IPS-NIHi11 (cell line): ENCODE measurements at regions not wholly inside any gene's neighbourhood (a gene's known extent, or its start where the extent isn't known, plus 50 kb on each side); places are given as distances from the start of the nearest gene placed in this dataset.

Source experiments
- DNase-seq: peaks from one replicate; pipeline ENCODE4 v3.0.0; 2012; ENCODE audit warnings: mixed read lengths, low spot score

DNA sequence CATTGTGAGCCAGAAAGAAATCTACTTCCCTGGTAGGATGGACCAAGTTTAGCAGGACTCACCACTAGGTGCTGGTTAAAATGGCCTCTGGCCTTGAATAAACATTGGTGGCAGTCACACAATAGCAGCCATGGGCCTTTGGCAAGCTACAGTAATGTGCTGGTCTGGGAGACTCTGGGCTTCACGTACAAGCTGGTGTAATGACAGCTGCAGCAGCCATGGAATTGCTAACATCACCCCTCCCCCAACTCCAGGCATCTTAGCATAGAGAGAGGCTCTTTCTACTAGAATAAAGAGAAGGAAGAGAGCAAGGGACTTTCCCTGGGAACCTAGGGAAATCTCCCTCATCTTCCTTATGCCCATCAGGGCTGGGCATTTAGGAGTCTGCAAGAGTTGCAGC lies 205.1 kb upstream of the SEMA3A start:
- DNase-seq, result peak; percentile 25

DNA sequence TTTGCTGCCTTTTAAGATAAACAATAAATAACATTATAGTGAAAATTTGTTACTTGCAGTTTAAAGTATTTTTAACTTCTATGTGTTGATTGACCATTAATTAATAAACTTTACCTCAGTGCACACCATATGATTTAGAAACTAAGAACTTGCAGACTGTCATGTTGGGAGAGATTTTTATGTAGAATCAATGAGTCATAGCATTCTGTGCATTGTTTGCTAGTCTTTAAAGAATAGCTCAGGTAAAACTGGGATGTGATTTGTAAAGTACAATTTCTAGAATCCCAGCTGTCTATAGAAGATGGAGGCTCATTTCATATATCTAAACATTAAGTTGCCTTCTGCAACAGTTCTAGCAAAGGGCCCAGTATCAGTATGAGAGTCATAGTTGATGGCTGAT lies 199.6 kb upstream of the SEMA3A start:
- no peak for DNase-seq

DNA sequence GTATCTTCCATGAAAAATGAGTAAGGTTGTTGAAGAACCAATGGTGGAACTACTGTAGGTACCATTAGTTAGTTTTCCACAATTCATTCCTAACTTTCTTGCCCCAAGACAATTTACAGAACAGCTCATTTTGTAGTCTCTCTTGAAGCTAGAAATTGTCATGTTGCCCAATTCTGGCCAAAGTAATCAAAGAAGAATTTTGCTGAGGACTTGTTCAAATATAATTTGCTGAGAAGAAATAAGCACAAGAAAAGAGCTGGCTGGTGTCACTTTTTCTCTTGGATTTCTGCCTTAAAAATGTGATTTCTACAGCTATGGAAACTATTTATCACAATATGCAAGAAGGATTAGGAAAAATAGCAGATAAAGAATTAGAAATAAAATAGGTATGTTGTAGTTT lies 199.2 kb upstream of the SEMA3A start:
- DNase-seq, result no peak

DNA sequence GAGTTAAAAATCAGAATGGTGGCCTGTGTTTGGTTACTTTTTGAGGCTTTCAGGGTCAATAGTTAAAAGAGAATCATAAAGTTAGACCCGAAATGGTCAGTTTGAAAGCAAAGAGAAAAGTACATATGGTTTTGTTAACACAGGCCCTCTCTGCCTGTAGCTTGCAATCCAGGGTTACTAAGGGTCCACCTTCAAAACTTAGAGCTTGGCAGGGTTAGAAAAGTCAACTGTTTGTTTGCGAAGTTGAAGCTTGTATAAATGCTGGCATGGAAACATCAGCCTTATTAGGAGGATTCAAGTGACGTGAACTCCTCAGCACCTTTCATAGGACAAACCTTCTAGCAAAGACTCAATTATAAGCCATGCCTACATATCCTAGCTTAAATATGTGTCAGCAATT lies 196.3 kb upstream of the SEMA3A start:
- DNase-seq, result no peak

DNA sequence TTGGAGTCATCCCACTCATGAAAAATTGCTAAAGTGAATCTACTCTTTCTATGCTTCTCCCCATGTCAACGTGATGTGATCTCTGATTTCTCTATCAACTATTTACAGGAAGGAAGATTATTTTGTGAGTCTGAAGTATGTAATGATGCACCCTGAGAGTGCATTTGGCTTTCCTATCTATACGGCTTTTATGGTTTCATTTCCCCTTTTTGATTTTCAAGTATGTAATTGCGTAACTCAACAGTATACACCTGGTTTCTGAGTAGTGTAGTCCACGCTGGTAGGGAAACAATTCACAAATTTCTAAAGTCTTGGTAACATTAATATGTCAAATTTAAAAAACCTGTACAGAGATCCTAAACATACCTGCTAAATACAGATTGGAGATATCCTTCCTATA lies 194.7 kb upstream of the SEMA3A start:
- no peak for DNase-seq

DNA sequence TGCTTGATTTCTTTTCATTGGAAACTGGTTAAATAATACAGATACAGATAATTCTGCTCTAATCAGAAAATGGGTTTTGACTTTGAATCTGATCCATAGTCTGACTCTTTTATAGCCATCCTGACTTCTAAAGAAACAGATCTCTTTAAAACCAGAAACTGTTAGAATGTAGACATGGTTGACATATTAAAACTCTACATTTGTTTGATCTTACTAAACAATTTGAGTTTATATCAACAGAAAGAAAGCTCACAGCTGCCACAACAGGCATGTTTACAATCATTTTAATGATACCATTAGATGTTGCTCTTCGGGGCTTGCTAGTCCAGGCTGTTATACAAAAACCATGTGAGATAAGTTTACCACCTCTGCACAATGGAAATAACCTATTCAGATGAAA lies 193.0 kb upstream of the SEMA3A start:
- DNase-seq, result no peak

DNA sequence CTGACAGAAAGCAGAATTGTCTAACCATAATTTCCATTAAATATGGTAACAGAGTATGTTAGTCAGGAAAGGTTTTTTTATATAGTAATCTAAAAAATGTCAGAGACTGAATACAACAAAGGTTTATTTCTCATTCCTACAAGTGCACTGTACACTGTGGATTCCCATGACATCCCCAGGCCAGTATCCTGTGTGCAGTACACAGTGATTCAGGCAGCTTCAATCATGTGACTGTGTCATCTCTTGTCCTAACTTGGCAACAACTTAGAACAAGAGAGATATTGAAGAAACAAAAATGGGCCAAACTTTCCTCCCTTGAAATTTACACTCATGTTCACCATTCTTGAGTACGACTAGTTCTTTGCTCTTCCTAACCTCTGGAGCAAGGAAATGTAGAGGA lies 189.8 kb upstream of the SEMA3A start:
- DNase-seq, result no peak

DNA sequence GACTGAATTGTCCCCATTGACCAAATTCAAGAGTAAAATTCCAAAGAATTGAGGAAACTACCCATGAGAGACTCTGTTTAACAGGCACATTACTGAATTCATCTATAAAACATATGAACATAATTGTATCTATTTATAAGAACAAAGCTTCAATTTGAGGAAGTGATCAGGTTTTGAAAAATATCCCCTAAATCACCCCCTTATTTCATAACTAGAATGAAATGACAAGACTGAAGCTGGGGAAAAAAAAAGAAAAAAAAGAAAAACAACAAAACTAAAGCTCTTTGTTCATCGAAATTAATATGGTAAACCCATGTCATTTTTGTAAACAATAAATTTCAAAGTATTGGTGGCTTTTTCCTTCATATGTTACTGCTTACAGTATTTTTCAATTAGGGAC lies 184.9 kb upstream of the SEMA3A start:
- DNase-seq, result no peak

DNA sequence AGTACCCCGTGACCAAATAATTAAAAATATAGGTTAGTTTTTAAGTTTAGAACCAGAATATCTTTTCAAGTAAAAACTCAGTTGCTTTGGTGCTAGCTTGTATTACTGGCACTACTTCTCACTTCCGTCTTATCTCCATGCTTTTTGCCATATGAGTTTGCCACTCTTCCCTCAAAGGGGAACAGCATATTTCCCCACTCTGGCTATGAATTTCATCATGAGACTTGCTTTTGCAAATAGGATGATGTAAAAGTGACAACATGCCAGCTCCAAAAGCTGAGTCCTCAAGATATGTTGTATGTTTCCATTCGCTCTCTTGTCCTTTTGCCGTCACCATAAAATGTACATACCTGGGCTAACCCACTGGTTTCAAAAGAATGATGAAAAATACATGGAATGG lies 178.1 kb upstream of the SEMA3A start:
- no peak for DNase-seq

DNA sequence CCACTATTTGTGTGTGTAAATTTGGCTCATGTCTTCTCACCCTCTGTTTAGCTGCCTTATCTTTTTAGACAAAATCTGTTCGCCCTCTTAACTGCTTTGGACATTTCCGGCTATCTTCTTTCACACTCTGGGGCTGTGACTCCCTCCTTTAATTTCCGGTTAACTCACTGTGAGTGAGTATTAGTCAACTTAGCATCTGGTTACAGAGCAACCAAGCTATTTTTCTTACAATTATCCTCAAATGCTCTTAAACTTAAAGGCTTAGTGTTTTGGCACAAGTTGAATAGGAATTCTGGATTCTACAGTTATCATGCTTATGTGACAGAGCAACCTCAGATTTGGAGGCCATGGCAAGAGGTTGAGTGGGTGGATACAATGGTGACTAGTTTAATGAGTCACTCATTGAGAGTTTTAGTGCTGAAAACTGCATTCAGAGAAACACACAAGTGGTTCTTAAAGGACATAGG lies 177.6 kb upstream of the SEMA3A start:
- no peak for DNase-seq

DNA sequence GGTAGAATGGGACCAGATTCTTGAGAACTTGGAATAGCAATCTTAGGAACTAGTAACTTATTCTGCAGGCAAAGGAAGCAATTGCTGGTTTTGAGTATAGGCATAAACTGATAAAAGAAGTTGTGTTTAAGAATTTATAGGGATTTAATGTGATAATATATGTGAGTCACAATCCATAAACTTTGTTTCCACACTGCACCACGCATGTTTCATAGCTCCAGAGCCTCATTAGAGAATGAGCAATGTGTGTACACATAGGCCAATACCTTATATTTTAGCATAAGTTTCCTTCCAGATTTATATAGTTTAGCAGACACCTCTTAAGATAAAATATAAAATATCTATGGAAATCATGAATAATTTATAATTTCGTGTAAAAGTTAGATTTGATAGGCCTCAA lies 175.5 kb upstream of the SEMA3A start:
- no peak for DNase-seq

DNA sequence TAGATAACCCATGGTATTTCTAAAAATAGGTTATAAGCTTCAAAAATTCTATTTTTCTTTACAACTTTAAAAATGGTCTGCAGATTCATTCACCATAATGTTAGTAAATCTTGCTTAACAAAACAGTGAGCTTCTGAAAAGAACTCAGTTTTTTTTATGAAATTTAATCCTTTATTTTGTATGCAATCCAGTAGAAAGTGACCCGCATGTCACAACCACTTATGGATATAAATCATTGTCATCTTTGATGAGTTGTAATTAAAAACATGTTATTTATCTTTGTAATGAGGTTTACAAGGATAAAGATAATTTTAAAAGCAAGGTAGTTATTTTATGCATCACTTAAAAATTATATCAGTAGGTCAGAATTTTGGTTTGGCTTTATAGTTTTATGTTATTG lies 173.5 kb upstream of the SEMA3A start:
- no peak for DNase-seq

DNA sequence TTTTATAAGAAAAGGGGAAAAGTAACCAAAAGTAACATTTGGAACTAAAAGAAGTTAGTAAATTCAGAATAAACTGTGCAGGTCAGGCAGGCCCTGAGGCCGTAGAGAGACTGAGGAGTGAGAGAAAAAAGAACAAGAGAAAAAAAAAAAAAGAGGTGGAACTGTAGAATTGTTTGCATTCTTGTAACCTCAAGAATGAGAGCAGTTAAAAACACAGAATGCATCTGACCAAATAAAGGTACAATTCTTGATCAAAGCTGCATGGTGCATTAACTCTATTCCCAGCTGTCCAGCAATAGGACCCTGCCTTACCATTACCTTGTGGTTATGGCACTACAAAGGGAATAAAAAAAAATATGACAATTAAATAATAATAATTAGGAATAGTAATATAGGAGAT lies 170.1 kb upstream of the SEMA3A start:
- DNase-seq, result peak; percentile 9

DNA sequence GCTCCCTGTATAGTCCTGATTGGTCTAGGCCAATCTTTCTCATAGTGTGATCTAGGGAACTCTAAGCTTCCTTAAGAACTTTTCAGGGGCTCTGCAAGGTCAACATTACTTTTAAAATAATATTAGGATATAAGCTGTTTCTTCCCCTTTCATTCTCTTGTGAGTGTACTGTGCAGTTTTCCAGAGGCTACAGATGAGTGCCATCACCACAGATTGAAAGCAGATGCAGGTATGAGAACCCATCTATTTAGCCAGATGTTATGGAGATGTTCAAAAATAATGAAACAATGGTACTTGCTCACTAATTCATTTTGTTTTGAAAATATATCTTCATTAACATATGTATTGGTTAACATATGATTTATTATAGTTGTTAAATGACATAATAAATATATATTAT lies 169.2 kb upstream of the SEMA3A start:
- no peak for DNase-seq

DNA sequence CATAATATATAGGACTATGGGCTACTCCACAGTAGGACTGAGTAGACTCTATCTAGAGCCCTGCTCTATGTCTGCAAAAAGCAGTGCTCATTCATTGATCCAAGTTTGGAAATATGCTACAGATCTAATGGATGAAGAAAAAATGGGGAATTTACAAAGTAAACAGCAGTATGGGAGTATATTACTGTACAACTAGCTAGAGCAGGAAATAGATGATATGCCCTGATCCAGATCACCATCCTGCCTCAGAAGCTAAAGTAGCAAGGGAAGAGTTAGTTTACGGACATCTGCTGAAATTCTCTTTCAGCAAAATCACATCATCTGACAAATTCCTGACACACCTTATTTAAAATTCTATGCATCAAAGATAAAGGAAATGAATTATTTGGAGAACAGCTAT lies 168.2 kb upstream of the SEMA3A start:
- no peak for DNase-seq

DNA sequence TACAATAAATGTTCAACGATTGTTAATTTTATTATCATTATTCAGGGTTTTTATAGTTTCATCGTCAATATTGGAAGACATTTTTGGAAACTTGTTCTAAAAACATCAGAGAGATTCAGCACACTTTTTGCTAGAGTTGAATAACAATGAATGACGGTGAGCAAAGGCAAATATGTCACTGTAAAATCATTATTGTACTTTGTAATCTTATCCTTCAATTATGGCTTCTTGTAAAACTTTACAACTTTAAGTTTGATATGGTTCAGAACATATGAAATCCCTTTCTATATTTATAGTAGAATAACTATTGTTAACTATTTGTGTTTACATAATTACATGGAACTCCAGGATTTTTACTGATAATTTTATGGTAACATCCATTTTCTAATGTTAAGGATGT lies 167.8 kb upstream of the SEMA3A start:
- no peak for DNase-seq

DNA sequence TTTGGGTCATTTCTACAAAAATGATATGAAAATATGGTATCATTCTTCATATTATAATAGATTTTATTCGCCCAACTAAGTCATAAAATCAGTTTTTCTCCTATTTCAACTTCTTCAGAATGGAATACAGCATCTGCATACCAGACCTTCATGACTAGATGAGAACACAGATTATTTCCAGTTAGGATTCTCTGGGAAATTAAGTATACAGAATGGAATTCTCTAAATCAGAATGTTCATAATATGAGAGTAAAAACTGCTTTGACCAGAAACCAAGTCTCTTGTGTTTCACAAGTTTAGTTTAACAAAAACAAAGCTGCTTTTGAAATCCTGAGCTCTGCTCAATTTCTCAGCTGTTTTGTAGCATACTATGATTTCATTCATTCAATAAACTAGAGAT lies 160.3 kb upstream of the SEMA3A start:
- DNase-seq, result no peak

DNA sequence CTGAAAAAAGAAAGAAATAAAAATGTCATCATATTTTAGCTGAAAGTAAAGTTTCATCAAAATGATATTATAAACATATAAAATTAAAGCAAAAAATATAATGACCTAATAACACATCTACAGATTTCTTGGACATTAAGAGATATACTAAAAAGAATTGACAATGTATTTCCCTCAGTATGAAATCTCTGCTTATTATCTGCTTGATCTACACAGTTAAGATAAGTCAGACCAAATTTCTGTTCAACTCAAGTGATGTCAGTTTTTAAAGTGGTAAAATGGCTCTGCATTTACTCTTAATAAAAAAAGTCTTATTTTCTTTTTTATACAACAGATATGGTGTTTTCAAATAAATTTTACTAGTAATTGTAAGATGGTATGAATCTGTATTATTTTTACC lies 159.4 kb upstream of the SEMA3A start:
- DNase-seq, result no peak

DNA sequence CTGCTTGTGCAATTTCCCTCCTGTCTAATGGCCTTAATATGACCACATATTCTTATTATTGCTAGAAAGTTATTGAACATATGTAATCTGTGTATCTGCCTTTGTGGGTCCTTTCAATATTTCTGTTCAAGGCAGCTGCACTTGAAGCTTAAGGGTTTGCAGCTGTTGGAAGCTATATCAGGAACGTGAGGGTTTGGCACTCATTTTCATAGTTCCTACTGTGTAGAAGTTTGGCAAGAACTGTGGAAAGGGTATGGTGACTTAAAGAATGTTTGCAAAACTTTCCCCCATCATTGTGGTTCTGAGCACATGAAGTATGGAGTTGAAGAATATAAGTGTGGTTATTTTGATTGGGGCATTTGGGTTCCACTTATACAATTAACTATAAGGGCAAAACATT lies 144.7 kb upstream of the SEMA3A start:
- no peak for DNase-seq

DNA sequence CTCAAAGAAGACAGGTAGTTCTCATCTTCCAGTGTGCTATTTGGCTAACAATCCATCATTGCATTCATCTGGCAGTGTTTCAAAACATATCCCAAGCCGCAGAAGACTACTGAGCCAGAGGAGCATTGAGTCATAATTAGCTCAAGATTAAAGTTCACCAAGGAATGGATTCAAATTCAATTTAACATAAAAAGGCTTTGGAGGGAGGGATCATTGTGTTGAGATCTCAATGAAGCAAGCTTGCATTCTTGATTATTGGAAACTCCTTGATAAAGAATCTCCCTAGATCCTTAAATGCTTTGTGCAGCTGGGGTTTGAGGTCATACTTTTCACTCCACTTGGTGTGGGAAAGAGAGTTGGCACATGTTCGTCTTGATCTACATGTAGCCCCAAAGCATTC lies 142.8 kb upstream of the SEMA3A start:
- DNase-seq, result no peak

DNA sequence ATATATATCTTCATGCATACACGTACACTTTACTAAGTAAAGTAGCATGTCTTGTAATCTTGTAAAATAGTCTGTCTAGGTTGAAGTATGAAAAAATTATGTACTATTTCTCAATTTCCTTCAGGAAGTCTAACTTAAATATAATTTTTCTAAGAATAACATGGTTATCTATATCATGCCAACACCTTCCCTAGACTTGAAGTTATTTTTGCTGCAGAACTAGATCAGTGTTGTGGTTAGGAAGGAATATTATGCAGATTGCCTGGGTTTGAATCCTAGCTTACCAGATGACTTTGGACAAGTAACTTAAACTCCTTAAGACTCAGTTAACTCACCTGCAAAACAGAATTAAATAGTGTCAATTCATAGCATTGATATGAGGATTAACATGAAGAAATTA lies 142.2 kb upstream of the SEMA3A start:
- DNase-seq, result no peak

DNA sequence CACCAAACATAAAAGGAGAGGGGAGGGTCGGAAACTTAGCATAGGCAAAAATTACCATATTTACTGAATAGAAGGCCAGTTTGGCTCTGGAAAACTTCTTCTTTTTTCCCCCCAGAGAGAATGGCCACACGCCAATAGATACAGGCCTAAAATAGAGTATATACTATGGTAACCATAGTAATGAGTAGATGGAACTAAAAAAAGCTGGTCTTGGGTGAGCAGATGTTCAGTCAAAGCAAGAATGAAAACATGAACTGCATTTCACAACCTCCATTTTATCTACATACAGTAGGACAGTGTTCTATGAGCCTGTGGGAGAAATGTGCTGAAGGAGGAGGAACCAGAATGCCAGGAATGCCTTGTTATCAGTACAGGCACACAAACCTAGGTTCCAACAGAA lies 141.7 kb upstream of the SEMA3A start:
- no peak for DNase-seq

DNA sequence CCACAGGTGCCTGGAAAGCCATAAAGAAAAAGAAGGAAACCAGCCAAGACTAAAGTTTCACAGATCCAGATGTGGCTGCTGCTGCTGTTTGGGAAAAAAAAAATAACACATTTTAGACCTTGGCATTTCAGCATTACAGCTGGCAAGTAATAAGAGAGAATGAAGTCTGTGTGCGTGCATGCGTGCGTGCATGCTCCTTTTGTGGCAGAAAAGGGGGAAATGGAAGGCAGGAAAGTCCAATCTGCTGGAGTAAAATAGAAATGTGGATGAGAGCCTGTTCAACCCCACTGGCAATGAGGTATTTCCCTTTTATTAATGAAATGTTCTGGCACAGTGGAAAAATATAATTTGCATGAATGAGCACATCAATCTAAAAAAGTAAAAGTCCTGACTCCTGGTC lies 137.0 kb upstream of the SEMA3A start:
- no peak for DNase-seq

DNA sequence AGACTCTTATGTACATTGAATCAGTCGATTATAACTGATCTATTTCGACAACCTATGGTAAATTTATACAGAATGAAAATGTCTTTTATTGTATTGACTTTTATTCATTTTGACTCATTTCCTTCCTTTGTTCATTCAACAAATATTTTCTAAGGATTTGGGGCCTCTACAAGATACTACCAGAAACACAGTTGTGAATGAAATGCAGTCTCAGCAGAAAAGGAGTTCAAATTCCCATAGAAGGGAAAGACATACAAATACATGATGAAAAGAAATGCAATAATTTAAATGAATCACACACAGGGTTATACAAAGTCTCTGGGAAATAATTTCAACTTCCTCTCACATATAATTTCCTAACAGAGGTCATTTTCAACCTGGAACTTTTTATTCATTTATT lies 134.0 kb upstream of the SEMA3A start:
- no peak for DNase-seq

DNA sequence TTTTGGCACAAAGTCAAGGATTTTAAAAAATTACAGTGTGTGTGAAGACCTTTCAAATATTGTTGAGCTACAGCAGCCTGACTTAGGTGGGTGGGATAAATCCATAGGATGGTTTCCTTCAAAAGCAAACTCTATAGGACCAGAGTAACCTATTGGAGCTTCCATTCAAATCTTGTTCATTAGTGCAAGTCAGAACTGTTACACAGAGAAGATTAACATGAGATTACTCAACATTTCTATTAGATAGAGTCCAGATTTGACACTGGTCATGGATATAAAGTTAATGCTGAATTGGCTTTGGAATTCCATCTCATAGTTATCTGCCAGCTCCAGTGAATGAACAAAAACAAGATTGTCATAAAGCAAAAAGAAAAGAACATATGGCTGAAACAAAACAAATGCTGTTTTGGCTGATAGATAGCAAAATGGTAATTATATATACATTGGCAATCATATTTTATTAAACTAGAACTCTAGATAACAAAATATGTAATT lies 129.6 kb upstream of the SEMA3A start:
- DNase-seq, result no peak
